Peyer's patch (tissue), 4 donors: ENCODE measurements at regions not wholly inside any gene's neighbourhood (a gene's known extent, or its start where the extent isn't known, plus 50 kb on each side); places are given as distances from the start of the nearest gene placed in this dataset.

Experiments used
- DNase-seq, 3 donors: peaks; one replicate each; pipeline ENCODE4 v3.0.0-alpha.2; 2017 to 2019
- H3K27ac ChIP-seq, 4 donors: fragments of 200-600 bp; sonication (generic); one replicate each; pipeline ENCODE4 v1.5.1; 2016 to 2019
- H3K27me3 ChIP-seq, 2 donors: fragments of 200-600 bp; sonication (generic); one replicate each; pipeline ENCODE4 v1.5.1; 2019
- H3K36me3 ChIP-seq, 3 donors: fragments of 200-600 bp; sonication (generic); one replicate each; pipeline ENCODE4 v1.5.1; 2016 to 2019
- H3K4me1 ChIP-seq, 4 donors: fragments of 200-600 bp; sonication (generic); one replicate each; pipeline ENCODE4 v1.5.1; 2016 to 2019
- H3K4me3 ChIP-seq, 4 donors: fragments of 200-600 bp; sonication (generic); 1 replicate in 3 of 4; 2 replicates in 1 of 4; pipeline ENCODE4 v1.5.1; 2016 to 2019; ENCODE audit warnings: mild to moderate bottlenecking in 1 of 4
- H3K9me3 ChIP-seq, 4 donors: fragments of 200-600 bp; sonication (generic); one replicate each; pipeline ENCODE4 v1.5.1; 2016 to 2019; ENCODE audit warnings: mild to moderate bottlenecking in 1 of 4
- CTCF ChIP-seq, 6 experiments: fragments of 450-650 bp in 4 of 6; fragments of 200-600 bp in 2 of 6; sonication (generic) in 1 of 6; IDR thresholded peaks; one replicate each; pipeline ENCODE4 v1.5.1; 2017 to 2019; ENCODE audit warnings: antibody characterized with exemption in 6 of 6, mild to moderate bottlenecking in 3 of 6, moderate library complexity in 1 of 6
- POLR2A ChIP-seq, 2 donors: fragments of 450-650 bp; IDR thresholded peaks; one replicate each; pipeline ENCODE4 v1.5.1; 2017; ENCODE audit warnings: antibody characterized with exemption in 2 of 2, mild to moderate bottlenecking in 2 of 2, moderate library complexity in 2 of 2

DNA sequence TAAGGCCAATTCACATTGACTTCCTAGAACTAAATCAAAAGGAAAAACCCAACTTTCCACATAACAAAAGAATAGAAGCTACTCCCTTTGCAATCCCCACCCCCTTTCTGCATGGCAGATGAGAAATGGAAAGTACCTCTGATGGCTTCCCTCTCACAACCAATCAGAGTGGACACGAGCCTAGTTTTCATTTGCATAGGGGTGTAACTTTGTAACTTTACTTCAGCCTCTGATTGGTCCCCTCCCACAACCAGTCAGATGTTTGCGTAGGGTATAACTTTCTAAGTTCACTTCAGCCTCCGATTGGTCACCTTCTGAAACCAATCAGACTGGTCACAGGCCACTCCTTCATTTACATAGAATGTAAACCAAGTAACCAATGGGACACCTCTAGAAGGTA lies 328.5 kb downstream of the CDH26 start:
- H3K36me3 ChIP-seq, result no peaks in the 10 kb centered on the region
- no peak for DNase-seq
- peaks cover 0 to 16% (median 0%) of the 10 kb centered on the region in 4 donors for H3K9me3 ChIP-seq
- no peak overlapping the region for H3K27ac ChIP-seq
- H3K4me3 ChIP-seq, result no peak overlapping the region
- H3K4me1 ChIP-seq, result no peaks in the 10 kb centered on the region
- no peaks in the 10 kb centered on the region for H3K27me3 ChIP-seq
- no peak for TF ChIP-seq POLR2A (IDR thresholded peaks at IDR 0.05)
- no peak for TF ChIP-seq CTCF (IDR thresholded peaks at IDR 0.05)

DNA sequence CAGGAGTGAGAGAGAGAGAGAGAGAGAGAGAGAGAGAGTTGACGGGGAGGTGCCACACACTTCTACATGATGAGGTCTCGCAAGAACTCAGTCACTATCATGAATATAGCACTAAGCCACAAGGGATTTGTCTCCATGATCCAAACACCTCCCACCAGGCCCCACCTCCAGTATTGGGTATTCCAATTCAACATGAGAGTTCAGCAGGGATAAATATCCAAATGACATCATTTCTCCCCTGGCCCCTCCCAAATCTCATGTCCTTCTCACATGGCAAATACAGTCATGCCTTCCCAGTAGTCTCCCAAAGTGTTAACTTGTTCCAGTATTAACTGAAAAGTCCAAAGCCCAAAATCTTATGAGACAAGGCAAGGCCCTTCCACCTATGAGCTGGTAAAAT lies 330.7 kb downstream of the CDH26 start:
- Histone ChIP-seq H3K4me3 (no peak overlapping the region), H3K9me3 (peaks cover 0 to 16% (median 0%) of the 10 kb centered on the region in 4 donors), H3K4me1 (no peaks in the 10 kb centered on the region), H3K27me3 (no peaks in the 10 kb centered on the region), H3K27ac (no peak overlapping the region), H3K36me3 (no peaks in the 10 kb centered on the region)
- DNase-seq, result no peak
- no peak for TF ChIP-seq CTCF (IDR thresholded peaks at IDR 0.05)
- no peak for TF ChIP-seq POLR2A (IDR thresholded peaks at IDR 0.05)

DNA sequence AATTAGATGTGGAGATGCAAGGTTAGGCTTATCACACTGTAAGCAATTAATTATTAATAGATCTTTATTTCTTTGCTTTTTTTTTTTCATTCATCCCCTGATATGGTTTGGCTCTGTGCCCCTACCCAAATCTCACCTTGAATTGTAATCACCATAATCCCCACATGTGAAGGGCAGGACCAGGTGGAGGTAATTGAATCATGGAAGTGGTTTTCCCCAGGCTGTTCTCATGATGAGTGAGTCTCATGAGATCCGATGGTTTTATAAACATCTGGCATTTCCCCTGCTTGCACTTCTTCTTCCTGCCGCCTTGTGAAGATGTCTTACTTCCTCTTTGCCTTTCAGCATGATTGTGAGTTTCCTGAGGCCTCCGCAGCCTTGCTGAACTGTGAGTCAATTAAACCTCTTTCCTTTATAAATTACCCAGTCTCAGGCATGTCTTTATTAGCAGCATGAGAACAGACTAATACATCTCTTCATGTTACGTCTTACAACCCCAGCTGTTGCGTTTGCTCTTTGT lies 333.8 kb downstream of the CDH26 start:
- Histone ChIP-seq H3K4me1 (no peaks in the 10 kb centered on the region), H3K4me3 (no peak overlapping the region), H3K27me3 (no peaks in the 10 kb centered on the region), H3K9me3 (peaks cover 0 to 16% (median 0%) of the 10 kb centered on the region in 4 donors), H3K27ac (no peak overlapping the region), H3K36me3 (no peaks in the 10 kb centered on the region)
- TF ChIP-seq POLR2A (IDR thresholded peaks at IDR 0.05) (no peak), CTCF (IDR thresholded peaks at IDR 0.05) (no peak)
- DNase-seq, result no peak

DNA sequence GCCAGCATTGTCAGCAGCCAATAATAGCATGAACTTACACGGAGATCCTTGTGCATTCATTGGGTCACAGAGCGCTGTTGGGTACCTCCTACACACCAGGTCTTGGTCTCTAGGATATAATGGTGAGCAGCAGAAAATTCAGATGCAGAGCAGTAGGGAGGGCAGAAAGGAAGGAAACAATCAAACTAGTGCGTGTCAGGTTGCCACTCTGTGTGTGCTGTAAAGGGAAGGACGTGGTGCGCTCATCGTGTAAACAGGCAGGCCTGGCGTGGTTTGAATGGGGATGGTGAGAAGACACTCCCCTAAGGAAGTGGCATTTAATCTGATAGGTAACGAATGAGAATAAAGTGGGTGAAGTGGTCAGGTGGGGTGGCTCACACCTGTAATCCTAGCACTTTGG lies 336.4 kb downstream of the CDH26 start:
- Histone ChIP-seq H3K27ac (no peak overlapping the region), H3K4me1 (no peaks in the 10 kb centered on the region), H3K4me3 (no peak overlapping the region), H3K9me3 (peaks cover 0 to 8% (median 0%) of the 10 kb centered on the region in 4 donors), H3K36me3 (no peaks in the 10 kb centered on the region), H3K27me3 (no peaks in the 10 kb centered on the region)
- TF ChIP-seq CTCF (IDR thresholded peaks at IDR 0.05) (no peak), POLR2A (IDR thresholded peaks at IDR 0.05) (no peak)
- DNase-seq, result no peak

DNA sequence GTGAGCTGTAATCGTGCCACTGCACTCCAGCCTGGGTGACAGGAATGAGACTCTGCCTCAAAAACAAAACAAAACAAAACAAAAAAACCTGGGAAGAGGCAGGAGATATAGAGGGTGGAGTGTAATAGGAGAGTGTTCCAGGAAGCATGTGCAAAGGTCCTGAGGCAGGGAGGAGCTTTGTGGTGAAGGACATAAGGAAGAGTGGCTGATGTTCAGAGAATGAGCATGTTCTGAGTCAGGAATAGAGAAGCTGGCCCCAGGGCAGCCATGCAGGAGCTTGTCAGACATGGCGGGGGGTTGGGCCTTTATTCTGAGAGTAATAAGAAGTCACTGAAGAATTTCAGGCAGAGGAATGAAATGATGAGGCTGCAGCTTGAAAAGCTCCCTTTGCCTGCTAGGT lies 337.0 kb downstream of the CDH26 start:
- DNase-seq, result no peak
- H3K27ac ChIP-seq, result no peak overlapping the region
- H3K27me3 ChIP-seq, result no peaks in the 10 kb centered on the region
- H3K36me3 ChIP-seq, result no peaks in the 10 kb centered on the region
- H3K4me1 ChIP-seq, result no peaks in the 10 kb centered on the region
- TF ChIP-seq CTCF (IDR thresholded peaks at IDR 0.05) (no peak), POLR2A (IDR thresholded peaks at IDR 0.05) (no peak)
- H3K9me3 ChIP-seq, result peaks cover 0 to 2% (median 0%) of the 10 kb centered on the region in 4 donors
- no peak overlapping the region for H3K4me3 ChIP-seq

DNA sequence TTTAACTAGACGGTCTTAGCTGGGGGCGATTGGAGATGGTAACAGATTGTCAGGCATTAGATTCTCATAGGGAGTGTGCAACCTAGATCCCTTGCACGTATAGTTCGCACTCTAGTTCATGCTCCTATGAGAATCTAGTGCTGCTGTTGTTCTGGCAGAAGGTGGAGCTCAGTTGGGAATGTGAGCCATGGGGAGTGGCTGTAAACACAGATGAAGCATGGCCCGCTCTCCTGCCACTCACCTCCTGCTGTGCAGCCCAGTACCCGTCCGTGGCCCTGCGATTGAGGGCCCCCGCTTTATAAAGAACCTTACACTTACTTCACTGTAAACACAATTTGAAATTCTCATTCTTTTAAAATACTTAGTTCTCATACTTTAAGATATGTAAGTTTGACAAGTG lies 339.4 kb downstream of the CDH26 start:
- H3K27ac ChIP-seq, result no peak overlapping the region
- H3K9me3 ChIP-seq, result no peaks in the 10 kb centered on the region
- H3K27me3 ChIP-seq, result no peaks in the 10 kb centered on the region
- no peaks in the 10 kb centered on the region for H3K36me3 ChIP-seq
- TF ChIP-seq POLR2A (IDR thresholded peaks at IDR 0.05), result no peak
- no peak for TF ChIP-seq CTCF (IDR thresholded peaks at IDR 0.05)
- no peak overlapping the region for H3K4me3 ChIP-seq
- no peak for DNase-seq
- no peaks in the 10 kb centered on the region for H3K4me1 ChIP-seq
